ENCODE measurements at regions not wholly inside any gene's neighbourhood (a gene's known extent, or its start where the extent isn't known, plus 50 kb on each side); places are given as distances from the start of the nearest gene placed in this dataset.
"Not testable (repeated sequence)": the region's sequence is repeated elsewhere in the genome, so short reads cannot be mapped to it uniquely, and the experiment has no call there.

DNA sequence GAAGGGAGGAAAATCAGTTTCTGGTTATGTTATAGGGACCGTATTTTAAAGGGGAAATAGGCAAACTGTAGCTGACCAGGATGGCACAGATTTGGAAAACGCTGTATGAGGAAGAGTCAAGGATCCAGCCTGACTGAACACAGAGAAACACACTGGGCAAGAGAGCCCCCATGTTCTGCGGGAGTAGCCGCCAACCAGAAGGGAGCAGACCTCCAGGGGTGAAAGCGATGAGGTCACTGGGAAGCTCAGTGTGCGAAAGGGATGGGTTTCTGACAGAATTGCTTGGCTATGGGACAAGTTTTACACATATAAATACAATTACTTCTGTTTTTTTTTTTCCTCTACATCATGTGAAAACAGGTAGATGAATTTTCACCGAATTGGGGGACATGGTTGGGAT lies 291.6 kb upstream of the PODXL start:
- DNase-seq, result no peak

DNA sequence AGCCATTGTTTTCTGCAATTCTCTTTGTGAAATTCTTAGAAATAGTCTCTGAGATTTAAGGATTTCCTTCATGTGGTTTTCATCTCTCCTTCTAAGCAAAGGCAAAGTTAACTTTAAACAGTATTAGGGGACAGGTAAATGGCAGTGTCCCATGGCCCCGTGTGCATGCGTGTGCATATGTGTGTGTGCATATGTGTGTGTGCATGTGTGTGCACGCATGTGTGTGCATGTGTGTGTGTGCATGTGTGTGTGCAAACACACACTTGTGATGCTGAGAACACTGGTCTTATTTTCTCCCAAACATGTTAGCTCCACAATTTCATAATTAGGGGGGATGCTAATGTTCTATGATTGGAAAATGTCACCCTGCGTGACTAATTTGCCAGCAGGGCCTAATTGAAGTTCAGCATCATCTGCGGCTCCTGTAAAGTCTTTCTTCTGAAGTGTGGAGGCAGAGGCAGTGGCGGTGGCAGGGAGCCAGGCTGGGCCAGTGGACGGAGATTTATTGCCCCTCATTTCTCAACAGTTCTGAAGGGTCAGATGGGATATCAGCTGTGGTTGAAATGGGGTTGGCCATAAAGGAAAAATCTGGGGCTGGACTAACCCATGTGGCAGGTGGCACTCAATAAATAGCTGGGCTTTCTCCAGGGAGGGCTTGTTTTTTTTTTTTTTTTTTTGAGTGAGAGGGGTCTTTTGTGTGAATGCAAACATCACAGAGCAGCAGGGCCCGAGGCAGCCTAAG lies 289.3 kb upstream of the PODXL start:
- DNase-seq, result no peak

DNA sequence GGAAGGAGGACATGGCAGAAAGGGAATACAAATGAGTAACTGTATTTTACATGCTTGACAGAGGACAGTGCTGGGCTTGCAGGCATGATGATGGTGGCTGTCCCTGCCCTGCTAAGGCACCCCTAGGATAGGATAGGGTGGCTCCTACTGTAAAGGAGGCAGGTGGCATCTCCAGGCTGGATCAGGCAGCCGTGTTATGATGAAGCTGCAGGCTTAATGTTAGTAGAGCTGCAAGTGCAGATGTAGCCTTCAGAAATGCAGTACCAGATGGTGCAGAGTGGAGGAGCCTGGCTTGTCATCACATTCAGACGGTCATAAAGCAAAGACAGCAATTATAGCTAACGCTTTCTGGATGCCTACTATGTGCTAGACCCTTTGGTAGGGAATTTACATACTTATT lies 287.9 kb upstream of the PODXL start:
- DNase-seq, result no peak

DNA sequence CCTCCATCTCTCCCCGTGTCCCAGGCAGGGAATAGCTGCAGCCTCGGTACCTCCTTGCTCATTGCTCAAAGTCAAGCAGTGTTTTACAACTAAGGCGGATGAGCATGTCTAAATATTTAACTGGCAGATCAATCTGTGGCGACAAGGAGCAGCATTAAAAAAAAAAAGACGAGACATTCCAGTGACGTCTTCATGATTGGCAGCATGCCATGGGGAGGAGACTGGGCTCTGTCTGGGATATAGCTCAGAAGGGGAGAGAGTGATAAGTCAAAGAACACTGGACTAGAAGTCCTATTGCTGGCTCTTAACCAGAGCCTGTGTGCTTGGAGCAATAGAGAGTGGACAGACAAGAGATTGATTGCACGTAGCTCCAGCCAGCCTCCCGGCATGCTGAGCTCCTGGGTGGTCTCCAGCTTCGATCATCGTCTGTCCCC lies 287.5 kb upstream of the PODXL start:
- DNase-seq, result no peak

DNA sequence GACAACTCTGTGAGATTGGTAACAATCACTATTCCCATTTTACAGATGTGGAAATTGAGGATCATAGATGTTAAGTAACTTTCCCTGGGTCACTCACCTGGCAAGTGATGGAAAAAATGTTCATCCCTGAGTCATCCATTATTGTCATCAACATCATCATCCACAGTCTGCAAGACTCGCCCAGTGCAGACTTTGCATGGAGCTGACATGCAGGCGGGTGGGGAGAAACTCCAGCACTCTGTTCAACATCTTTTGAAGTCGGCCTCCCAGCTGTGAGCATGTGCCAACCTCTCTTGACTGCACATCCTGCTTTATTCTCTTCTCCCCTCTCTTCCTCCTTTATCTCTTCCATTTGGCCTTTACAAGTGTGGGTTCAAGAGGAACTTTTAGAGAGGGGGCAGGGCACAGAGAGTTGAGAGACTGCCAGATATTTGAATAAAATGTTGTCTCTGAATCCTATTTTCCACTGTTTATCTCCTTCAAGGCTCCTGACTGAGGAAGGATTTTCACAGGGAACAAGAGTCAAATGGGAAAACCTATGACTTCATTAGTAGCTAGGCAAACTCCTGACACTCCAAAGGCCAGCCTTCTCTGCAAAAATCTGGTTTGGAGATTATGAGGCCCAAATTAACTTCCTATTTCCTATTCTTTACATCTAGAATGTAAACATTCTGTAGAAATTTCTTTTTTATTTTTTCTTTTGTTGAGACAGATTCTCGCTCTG lies 283.7 kb upstream of the PODXL start:
- DNase-seq, result no peak

GRCh38 chr7:131836733-131837132 lies 280.3 kb upstream of the PODXL start:
- no peak for DNase-seq

DNA sequence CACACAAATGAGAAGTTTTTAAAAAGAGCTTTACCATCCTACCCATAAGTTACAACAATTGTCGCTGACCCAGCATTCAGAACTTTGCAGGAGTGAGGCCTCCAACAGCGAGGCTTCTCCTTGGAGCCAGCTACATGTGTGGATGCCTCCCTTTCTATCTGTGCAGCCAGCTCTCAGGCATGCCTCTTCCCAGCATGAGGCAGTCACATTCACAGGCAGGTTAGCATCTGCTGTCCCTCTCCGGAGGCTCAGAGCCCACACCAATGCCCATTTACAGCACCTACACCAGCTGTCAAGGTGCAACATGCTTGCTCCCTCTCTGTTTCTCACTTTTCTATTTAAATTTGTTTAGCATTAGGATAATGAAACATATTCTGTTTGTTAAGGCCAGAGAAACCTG lies 278.7 kb upstream of the PODXL start:
- no peak for DNase-seq

DNA sequence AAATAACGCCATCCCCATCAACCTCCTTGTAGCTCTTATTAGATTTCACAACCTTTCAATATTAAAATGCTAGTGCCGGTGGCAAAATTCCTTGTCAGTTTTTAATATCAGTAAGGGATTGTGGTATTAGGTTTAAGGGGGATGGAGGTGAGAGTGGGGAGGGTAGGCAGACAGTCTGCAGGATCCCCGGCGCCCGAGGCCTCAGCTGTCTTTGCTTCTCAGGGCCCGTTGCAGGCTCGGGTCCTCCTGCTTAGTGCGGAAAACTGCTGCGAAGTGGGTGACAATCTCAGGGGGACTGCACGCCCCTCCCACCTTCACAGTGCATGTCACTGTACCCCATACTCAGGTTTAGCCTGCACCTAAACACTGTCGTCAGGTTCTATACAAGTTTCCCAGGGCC lies 274.3 kb upstream of the PODXL start:
- DNase-seq, result no peak

DNA sequence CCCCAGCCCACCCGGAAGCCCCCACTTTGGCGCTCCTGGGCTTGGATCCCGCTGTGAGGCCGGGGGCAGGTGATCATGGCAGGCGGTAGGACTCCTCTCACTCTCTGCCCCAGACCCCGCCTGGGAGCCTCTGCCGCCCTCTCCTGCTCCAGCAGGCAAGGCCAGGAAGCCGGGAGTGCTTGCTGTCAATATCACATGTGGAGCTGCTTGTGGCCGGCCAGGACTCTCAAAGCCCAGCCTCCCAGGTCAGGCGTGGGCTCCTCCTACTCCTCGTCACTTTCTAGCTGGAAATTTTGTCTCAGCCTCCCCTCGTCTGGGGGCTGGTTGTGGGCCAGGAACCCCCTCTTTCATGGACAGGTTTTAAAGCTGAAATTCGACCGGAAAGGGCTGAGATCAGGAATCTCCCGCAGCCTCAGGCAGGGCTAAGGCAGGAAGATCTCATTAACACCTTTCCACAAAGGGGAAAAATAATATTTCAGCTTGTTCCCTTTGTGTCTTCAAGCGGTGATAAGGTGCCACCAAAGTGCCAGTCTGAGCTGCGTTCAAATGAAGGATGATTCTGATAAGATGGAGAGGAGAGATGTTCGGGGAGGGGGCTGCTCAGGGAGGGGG lies 273.6 kb upstream of the PODXL start:
- DNase-seq, result no peak

DNA sequence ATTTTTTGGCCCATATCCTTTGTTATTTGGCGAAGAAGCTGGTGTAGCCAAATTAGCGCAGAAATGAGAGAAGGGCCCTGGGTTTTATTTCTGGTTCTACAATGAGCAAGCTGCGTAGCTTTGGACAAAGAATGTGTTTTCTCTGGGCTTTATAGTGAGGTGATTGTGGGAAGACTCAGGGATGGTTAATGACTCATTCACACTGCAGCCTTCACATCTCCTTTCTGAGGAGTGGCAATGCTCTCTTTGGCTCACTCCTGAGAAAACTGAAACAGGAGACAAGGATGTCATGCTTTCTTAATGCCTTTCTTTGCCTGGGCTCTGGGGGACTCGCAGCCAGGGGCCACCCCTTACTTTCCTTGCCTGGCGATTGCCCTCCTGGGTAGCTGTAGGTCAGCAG lies 271.0 kb upstream of the PODXL start:
- DNase-seq, result no peak

DNA sequence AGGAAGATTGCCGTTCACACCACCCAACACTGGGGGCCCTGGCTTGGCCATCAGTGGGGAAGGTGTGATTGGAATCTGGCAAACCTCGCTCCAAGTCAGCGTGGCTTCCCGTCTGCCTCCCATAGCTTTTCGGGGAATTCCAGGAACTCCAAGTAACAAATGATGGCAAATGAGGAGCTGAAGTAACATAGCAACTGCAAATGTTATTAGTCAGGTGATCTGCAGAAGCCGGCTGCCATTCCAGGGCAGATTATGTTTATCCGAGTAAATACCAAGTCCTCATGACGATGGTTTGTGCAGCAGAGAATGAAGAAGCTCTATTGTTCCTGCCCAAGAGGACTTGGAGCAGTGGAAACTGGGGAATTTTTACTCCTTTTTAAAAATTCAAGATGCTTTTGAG lies 270.5 kb upstream of the PODXL start:
- no peak for DNase-seq

- not testable (repeated sequence) for DNase-seq
These were observed 267.6 kb upstream of the PODXL start for GRCh38 chr7:131823961-131824440.

DNA sequence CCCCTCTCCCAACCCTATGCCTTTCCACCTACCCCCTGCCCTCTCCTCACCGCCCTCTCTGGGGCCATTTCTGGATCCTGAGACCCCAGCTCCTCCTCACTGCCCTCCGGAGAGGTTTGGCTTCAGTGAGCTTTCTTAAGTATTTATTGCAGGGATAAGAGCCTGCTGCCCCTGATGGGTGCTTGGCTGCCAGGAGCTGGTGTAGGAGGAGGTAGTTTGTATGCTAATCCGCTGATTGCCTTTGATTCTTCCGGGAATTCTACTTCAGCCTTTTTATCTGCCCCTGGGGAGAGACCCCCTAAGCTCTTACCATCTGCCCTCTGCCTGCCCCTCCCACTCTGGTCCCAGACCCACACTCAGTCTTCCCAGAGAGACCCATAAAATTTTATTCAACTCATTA lies 263.5 kb upstream of the PODXL start:
- DNase-seq, result no peak

- no peak for DNase-seq
These were observed 260.1 kb upstream of the PODXL start for GRCh38 chr7:131816391-131817007.

GRCh38 chr7:131808736-131809135 lies 252.3 kb upstream of the PODXL start:
- no peak for DNase-seq

- DNase-seq, result not testable (repeated sequence)
These were observed 251.7 kb upstream of the PODXL start for GRCh38 chr7:131808156-131808555.

DNA sequence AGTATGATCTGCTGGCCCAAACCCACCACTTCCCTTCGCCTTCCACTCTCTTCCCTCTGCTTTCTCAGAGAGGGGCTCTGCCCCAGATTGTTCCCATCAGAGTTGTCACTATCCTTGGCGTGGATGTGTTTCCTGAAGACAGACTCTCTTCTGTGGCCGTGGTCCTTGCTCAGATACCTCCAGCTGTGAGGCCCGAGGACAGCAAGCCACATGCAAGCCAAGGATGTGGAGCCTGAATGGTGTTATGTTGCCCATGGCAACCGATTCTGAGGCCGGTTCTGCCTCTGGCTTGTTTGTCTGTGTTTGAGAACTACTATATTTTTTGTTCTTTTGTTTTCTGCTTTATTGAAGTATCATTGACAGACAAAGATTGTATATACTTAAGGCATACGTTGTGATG lies 247.4 kb upstream of the PODXL start:
- no peak for DNase-seq

DNA sequence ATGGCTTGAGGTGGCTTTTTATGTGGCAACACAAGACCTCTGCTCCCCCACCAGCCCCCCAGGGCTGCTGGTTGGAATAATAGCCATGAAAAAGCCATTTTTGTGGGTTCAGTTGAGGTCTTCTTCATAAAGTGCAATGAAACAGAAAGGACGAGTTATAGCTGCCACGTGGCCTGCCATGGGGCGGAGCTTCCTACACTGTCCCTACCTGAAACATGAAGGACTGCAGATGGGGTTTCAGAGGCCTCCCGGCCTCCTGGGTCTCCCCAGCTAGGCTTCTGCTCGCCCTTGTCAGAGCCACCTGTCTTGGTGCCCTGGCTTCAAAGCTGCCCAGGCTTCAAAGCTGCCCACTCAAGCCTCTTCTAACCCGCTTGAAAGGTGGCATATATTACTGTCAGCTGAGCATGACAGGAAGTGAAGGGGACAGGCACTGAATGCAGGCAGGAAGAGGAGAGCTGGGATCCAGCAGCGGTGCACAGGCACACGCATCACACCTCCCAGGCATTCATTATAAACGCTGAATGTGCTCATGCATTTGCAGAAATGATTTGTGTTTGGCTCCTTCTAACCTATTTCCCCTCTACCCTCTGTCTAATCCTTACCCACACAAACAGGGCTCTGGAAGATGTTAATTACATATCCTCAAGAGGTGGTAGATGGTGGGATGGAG lies 245.9 kb upstream of the PODXL start:
- DNase-seq, result no peak

DNA sequence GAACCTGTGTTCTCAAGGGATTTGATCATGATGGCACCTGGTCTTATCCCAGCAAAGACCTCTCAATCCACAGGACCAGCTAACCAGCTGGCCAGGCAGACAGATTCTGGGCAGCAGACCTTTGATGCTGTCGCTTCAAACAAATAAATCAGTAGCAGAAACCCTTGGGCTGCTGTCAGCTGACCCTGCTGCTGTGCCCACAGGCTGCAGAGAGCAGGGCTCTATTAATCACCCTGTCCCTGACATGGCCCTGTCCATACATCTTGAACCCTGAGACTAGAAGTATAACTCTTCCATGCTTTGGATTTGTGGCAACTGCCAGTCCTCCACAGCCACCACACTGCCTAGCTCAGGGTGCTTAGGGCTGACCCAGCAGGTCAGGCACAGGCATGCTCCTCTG lies 244.1 kb upstream of the PODXL start:
- no peak for DNase-seq

- DNase-seq, result no peak
These were observed 243.6 kb upstream of the PODXL start for GRCh38 chr7:131800008-131800407.

DNA sequence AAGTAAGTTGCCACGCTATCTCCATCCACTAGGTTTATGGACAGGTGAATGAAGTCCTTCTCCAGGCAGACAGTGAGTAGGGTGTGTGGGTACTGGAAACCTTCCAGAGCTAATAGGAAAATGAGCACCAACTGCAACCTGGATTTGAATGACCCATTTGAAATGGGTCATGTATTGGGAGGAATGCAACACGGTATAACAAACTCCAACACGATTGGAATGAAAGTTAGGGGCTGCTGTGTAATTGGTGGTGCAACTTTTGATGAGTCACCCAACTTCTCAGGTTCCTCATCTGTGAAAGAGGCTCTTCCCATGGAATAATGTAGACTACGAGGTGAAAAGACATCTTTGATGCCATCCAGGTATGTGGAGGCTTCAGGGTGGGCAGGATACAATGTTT lies 241.4 kb upstream of the PODXL start:
- no peak for DNase-seq

- no peak for DNase-seq
These were observed 239.0 kb upstream of the PODXL start for GRCh38 chr7:131795400-131795799.

- no peak for DNase-seq
These were observed 235.9 kb upstream of the PODXL start for GRCh38 chr7:131792311-131792710.

Measured in suppressor macrophage (primary cell).